ENCODE measurements at regions not wholly inside any gene's neighbourhood (a gene's known extent, or its start where the extent isn't known, plus 50 kb on each side); places are given as distances from the start of the nearest gene placed in this dataset.
"Not testable (repeated sequence)": the region's sequence is repeated elsewhere in the genome, so short reads cannot be mapped to it uniquely, and the experiment has no call there.

- DNase-seq (ENCODE audit: low spot score); intact Hi-C loops (cut with micrococcal nuclease); H3K4me3 Mint-ChIP-seq; H3K4me1 Mint-ChIP-seq (ENCODE audit: low read depth); H3K27me3 Mint-ChIP-seq (ENCODE audit: insufficient read depth); H3K36me3 Mint-ChIP-seq (ENCODE audit: low read depth); H3K9me3 Mint-ChIP-seq; H3K27ac Mint-ChIP-seq: not testable (repeated sequence)
Observed at GRCh38 chr13:64077132-64077835, 2661.6 kb upstream of the PCDH20 start.

- no peak for DNase-seq (ENCODE audit: low spot score)
- H3K4me1 Mint-ChIP-seq (ENCODE audit: low read depth), result no peaks in the 10 kb centered on the region
- no peaks in the 10 kb centered on the region for H3K9me3 Mint-ChIP-seq
- H3K27ac Mint-ChIP-seq, result no peak overlapping the region
- H3K27me3 Mint-ChIP-seq (ENCODE audit: insufficient read depth), result no peaks in the 10 kb centered on the region
- no peaks in the 10 kb centered on the region for H3K36me3 Mint-ChIP-seq (ENCODE audit: low read depth)
- intact Hi-C loops (cut with micrococcal nuclease), result no loop called here
- no peak overlapping the region for H3K4me3 Mint-ChIP-seq
Observed at GRCh38 chr13:64075543-64076271, 2660.1 kb upstream of the PCDH20 start.

GRCh38 chr13:64074971-64075474 is 2659.4 kb upstream of the PCDH20 start:
- Mint-ChIP-seq H3K36me3 (ENCODE audit: low read depth) (no peaks in the 10 kb centered on the region), H3K9me3 (no peaks in the 10 kb centered on the region), H3K4me1 (ENCODE audit: low read depth) (no peaks in the 10 kb centered on the region), H3K27me3 (ENCODE audit: insufficient read depth) (no peaks in the 10 kb centered on the region), H3K27ac (no peak overlapping the region), H3K4me3 (no peak overlapping the region)
- intact Hi-C loops (cut with micrococcal nuclease), result no loop called here
- DNase-seq (ENCODE audit: low spot score), result no peak

- no peak overlapping the region for H3K27ac Mint-ChIP-seq
- no peak for DNase-seq (ENCODE audit: low spot score)
Observed at GRCh38 chr13:64073203-64073602, 2657.6 kb upstream of the PCDH20 start.

GRCh38 chr13:64071352-64071751 is 2655.7 kb upstream of the PCDH20 start:
- intact Hi-C loops (cut with micrococcal nuclease), result no loop called here
- H3K4me1 Mint-ChIP-seq (ENCODE audit: low read depth), result no peaks in the 10 kb centered on the region
- no peaks in the 10 kb centered on the region for H3K9me3 Mint-ChIP-seq
- H3K27me3 Mint-ChIP-seq (ENCODE audit: insufficient read depth), result no peaks in the 10 kb centered on the region
- no peaks in the 10 kb centered on the region for H3K36me3 Mint-ChIP-seq (ENCODE audit: low read depth)
- no peak overlapping the region for H3K27ac Mint-ChIP-seq
- no peak for DNase-seq (ENCODE audit: low spot score)
- no peak overlapping the region for H3K4me3 Mint-ChIP-seq

More at GRCh38 chr13:64073203-64073602, 2657.6 kb upstream of the PCDH20 start:
- intact Hi-C loops (cut with micrococcal nuclease), result no loop called here
- H3K4me3 Mint-ChIP-seq, result no peak overlapping the region
- no peaks in the 10 kb centered on the region for H3K27me3 Mint-ChIP-seq (ENCODE audit: insufficient read depth)
- no peaks in the 10 kb centered on the region for H3K9me3 Mint-ChIP-seq
- H3K36me3 Mint-ChIP-seq (ENCODE audit: low read depth), result no peaks in the 10 kb centered on the region
- no peaks in the 10 kb centered on the region for H3K4me1 Mint-ChIP-seq (ENCODE audit: low read depth)

- Mint-ChIP-seq H3K4me1 (ENCODE audit: low read depth) (no peaks in the 10 kb centered on the region), H3K36me3 (ENCODE audit: low read depth) (no peaks in the 10 kb centered on the region), H3K9me3 (no peaks in the 10 kb centered on the region), H3K27me3 (ENCODE audit: insufficient read depth) (no peaks in the 10 kb centered on the region), H3K4me3 (no peak overlapping the region), H3K27ac (no peak overlapping the region)
- intact Hi-C loops (cut with micrococcal nuclease), result no loop called here
- DNase-seq (ENCODE audit: low spot score), result no peak
Observed at GRCh38 chr13:64069892-64070291, 2654.2 kb upstream of the PCDH20 start.

GRCh38 chr13:64066711-64067110 is 2651.1 kb upstream of the PCDH20 start:
- no peak overlapping the region for H3K27ac Mint-ChIP-seq
- no peaks in the 10 kb centered on the region for H3K4me1 Mint-ChIP-seq (ENCODE audit: low read depth)
- intact Hi-C loops (cut with micrococcal nuclease), result no loop called here
- no peak for DNase-seq (ENCODE audit: low spot score)
- no peaks in the 10 kb centered on the region for H3K9me3 Mint-ChIP-seq
- H3K36me3 Mint-ChIP-seq (ENCODE audit: low read depth), result no peaks in the 10 kb centered on the region
- H3K27me3 Mint-ChIP-seq (ENCODE audit: insufficient read depth), result no peaks in the 10 kb centered on the region
- no peak overlapping the region for H3K4me3 Mint-ChIP-seq

GRCh38 chr13:64061649-64062048 is 2646.0 kb upstream of the PCDH20 start:
- no peaks in the 10 kb centered on the region for H3K27me3 Mint-ChIP-seq (ENCODE audit: insufficient read depth)
- H3K4me1 Mint-ChIP-seq (ENCODE audit: low read depth), result no peaks in the 10 kb centered on the region
- no peak overlapping the region for H3K4me3 Mint-ChIP-seq
- intact Hi-C loops (cut with micrococcal nuclease), result no loop called here
- H3K27ac Mint-ChIP-seq, result no peak overlapping the region
- H3K36me3 Mint-ChIP-seq (ENCODE audit: low read depth), result no peaks in the 10 kb centered on the region
- DNase-seq (ENCODE audit: low spot score), result no peak
- peaks cover 3% of the 10 kb centered on the region for H3K9me3 Mint-ChIP-seq

GRCh38 chr13:64057372-64058020 is 2641.8 kb upstream of the PCDH20 start:
- no peaks in the 10 kb centered on the region for H3K4me1 Mint-ChIP-seq (ENCODE audit: low read depth)
- intact Hi-C loops (cut with micrococcal nuclease), result no loop called here
- no peak overlapping the region for H3K27ac Mint-ChIP-seq
- H3K4me3 Mint-ChIP-seq, result no peak overlapping the region
- no peak for DNase-seq (ENCODE audit: low spot score)
- peaks cover 3% of the 10 kb centered on the region for H3K9me3 Mint-ChIP-seq
- H3K36me3 Mint-ChIP-seq (ENCODE audit: low read depth), result no peaks in the 10 kb centered on the region
- H3K27me3 Mint-ChIP-seq (ENCODE audit: insufficient read depth), result no peaks in the 10 kb centered on the region

GRCh38 chr13:64054321-64054720 is 2638.7 kb upstream of the PCDH20 start:
- H3K4me1 Mint-ChIP-seq (ENCODE audit: low read depth), result no peaks in the 10 kb centered on the region
- no peaks in the 10 kb centered on the region for H3K27me3 Mint-ChIP-seq (ENCODE audit: insufficient read depth)
- no peaks in the 10 kb centered on the region for H3K36me3 Mint-ChIP-seq (ENCODE audit: low read depth)
- H3K27ac Mint-ChIP-seq, result no peak overlapping the region
- no peak overlapping the region for H3K4me3 Mint-ChIP-seq
- H3K9me3 Mint-ChIP-seq, result peaks cover 3% of the 10 kb centered on the region
- intact Hi-C loops (cut with micrococcal nuclease), result no loop called here
- DNase-seq (ENCODE audit: low spot score), result no peak

- Mint-ChIP-seq H3K4me1 (ENCODE audit: low read depth) (no peaks in the 10 kb centered on the region), H3K27ac (no peak overlapping the region), H3K36me3 (ENCODE audit: low read depth) (no peaks in the 10 kb centered on the region), H3K27me3 (ENCODE audit: insufficient read depth) (no peaks in the 10 kb centered on the region), H3K4me3 (no peak overlapping the region), H3K9me3 (no peaks in the 10 kb centered on the region)
- intact Hi-C loops (cut with micrococcal nuclease), result no loop called here
- DNase-seq (ENCODE audit: low spot score), result no peak
Observed at GRCh38 chr13:64052521-64052920, 2636.9 kb upstream of the PCDH20 start.

GRCh38 chr13:64051278-64051677 is 2635.6 kb upstream of the PCDH20 start:
- H3K27ac Mint-ChIP-seq, result no peak overlapping the region
- H3K4me1 Mint-ChIP-seq (ENCODE audit: low read depth), result no peaks in the 10 kb centered on the region
- H3K36me3 Mint-ChIP-seq (ENCODE audit: low read depth), result no peaks in the 10 kb centered on the region
- H3K4me3 Mint-ChIP-seq, result no peak overlapping the region
- no peak for DNase-seq (ENCODE audit: low spot score)
- no peaks in the 10 kb centered on the region for H3K9me3 Mint-ChIP-seq
- H3K27me3 Mint-ChIP-seq (ENCODE audit: insufficient read depth), result no peaks in the 10 kb centered on the region
- intact Hi-C loops (cut with micrococcal nuclease), result no loop called here

- DNase-seq (ENCODE audit: low spot score), result no peak
- Mint-ChIP-seq H3K4me1 (ENCODE audit: low read depth) (no peaks in the 10 kb centered on the region), H3K27me3 (ENCODE audit: insufficient read depth) (no peaks in the 10 kb centered on the region), H3K4me3 (no peak overlapping the region), H3K36me3 (ENCODE audit: low read depth) (no peaks in the 10 kb centered on the region), H3K27ac (no peak overlapping the region), H3K9me3 (no peaks in the 10 kb centered on the region)
- intact Hi-C loops (cut with micrococcal nuclease), result no loop called here
Observed at GRCh38 chr13:64041296-64041695, 2625.6 kb upstream of the PCDH20 start.

Data from activated T-helper 1 cell treated with anti-CD3 and anti-CD28 coated beads, Interleukin-12 subunit alpha, Interleukin-12 subunit beta, Interleukin-2, Interleukin-4 antibody, amounts not matched to agents 30 ng/mL and 10 ng/mL and 1 ng/mL, durations not matched to agents 14 hours and 24 hours and 36 hours (primary cell).